NCI-H2107 treated with DMSO at 0.1 percent for 48 hours (cell line): ENCODE measurements at regions not wholly inside any gene's neighbourhood (a gene's known extent, or its start where the extent isn't known, plus 50 kb on each side); places are given as distances from the start of the nearest gene placed in this dataset.

ENCODE experiments used
- DNase-seq: peaks from one replicate; lab custom pipeline; 2025; ENCODE audit not compliant: unreplicated experiment; lab: John Stamatoyannopoulos, UW

- DNase-seq, result no peak
Observed at GRCh38 chr20:17012546-17013226, 214.2 kb upstream of the PCSK2 start.

GRCh38 chr20:17014217-17014616 is 212.6 kb upstream of the PCSK2 start:
- DNase-seq, result no peak

GRCh38 chr20:17014756-17015366 is 212.0 kb upstream of the PCSK2 start:
- DNase-seq, result no peak

GRCh38 chr20:17017232-17017631 is 209.6 kb upstream of the PCSK2 start:
- no peak for DNase-seq

- DNase-seq, result no peak
Observed at GRCh38 chr20:17021481-17021880, 205.4 kb upstream of the PCSK2 start.

- no peak for DNase-seq
Observed at GRCh38 chr20:17023036-17023435, 203.8 kb upstream of the PCSK2 start.

- peak; percentile 24 for DNase-seq
Observed at GRCh38 chr20:17023806-17024205, 203.0 kb upstream of the PCSK2 start.

- DNase-seq, result no peak
Observed at GRCh38 chr20:17024513-17025119, 202.2 kb upstream of the PCSK2 start.

GRCh38 chr20:17026346-17026745 is 200.5 kb upstream of the PCSK2 start:
- no peak for DNase-seq

GRCh38 chr20:17029698-17030097 is 197.1 kb upstream of the PCSK2 start:
- no peak for DNase-seq

GRCh38 chr20:17036541-17036940 is 190.3 kb upstream of the PCSK2 start:
- no peak for DNase-seq

GRCh38 chr20:17042122-17042521 is 184.7 kb upstream of the PCSK2 start:
- DNase-seq, result no peak

- no peak for DNase-seq
Observed at GRCh38 chr20:17043323-17043722, 183.5 kb upstream of the PCSK2 start.

- no peak for DNase-seq
Observed at GRCh38 chr20:17044891-17045290, 181.9 kb upstream of the PCSK2 start.

- no peak for DNase-seq
Observed at GRCh38 chr20:17059465-17059864, 167.4 kb upstream of the PCSK2 start.

GRCh38 chr20:17061715-17062114 is 165.1 kb upstream of the PCSK2 start:
- DNase-seq, result no peak

GRCh38 chr20:17062712-17063111 is 164.1 kb upstream of the PCSK2 start:
- no peak for DNase-seq

- no peak for DNase-seq
Observed at GRCh38 chr20:17066902-17067301, 159.9 kb upstream of the PCSK2 start.

- DNase-seq, result no peak
Observed at GRCh38 chr20:17068084-17068711, 158.6 kb upstream of the PCSK2 start.

- DNase-seq, result no peak
Observed at GRCh38 chr20:17077030-17077429, 149.8 kb upstream of the PCSK2 start.

- no peak for DNase-seq
Observed at GRCh38 chr20:17083738-17084137, 143.1 kb upstream of the PCSK2 start.

- DNase-seq, result no peak
Observed at GRCh38 chr20:17084909-17085308, 141.9 kb upstream of the PCSK2 start.
